ENCODE measurements at regions not wholly inside any gene's neighbourhood (a gene's known extent, or its start where the extent isn't known, plus 50 kb on each side); places are given as distances from the start of the nearest gene placed in this dataset.

DNA sequence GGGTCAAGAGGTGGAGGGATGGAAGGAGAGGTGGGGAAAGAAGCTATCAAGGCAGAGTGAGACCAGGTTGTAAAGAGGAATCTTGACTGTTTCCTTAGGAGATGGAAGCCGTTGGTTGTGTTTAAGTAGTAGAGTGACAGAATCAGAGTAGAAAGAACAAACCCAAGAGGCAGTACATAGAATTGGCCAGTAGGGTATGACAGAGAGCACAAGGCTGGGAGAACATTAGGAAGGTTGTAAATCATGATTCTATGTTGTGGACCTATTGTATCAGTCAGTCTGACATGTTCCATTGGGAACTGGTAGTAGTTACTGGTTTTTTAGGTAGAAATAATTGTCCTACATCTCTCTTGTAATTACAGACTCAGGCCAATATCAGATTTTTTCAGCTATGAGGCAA, 486.9 kb upstream of the USP24 start:
- TF ChIP-seq EZH2 (IDR thresholded peaks at IDR 0.05; ENCODE audit: insufficient read depth, poor library complexity, severe bottlenecking) (no peak), EZH2phosphoT487 (IDR thresholded peaks at IDR 0.05; ENCODE audit: insufficient read depth, low read depth) (no peak)
